ENCODE measurements at regions not wholly inside any gene's neighbourhood (a gene's known extent, or its start where the extent isn't known, plus 50 kb on each side); places are given as distances from the start of the nearest gene placed in this dataset.
"Not testable (repeated sequence)": the region's sequence is repeated elsewhere in the genome, so short reads cannot be mapped to it uniquely, and the experiment has no call there.

- no peak for FAIRE-seq
These were observed 55.9 kb downstream of the BAMBI start for GRCh38 chr10:28733245-28733644.

GRCh38 chr10:28733647-28734046, 56.3 kb downstream of the BAMBI start:
- FAIRE-seq = no peak

- FAIRE-seq = no peak
These were observed 57.8 kb downstream of the BAMBI start for GRCh38 chr10:28734938-28735759.

- FAIRE-seq = no peak
These were observed 59.8 kb downstream of the BAMBI start for GRCh38 chr10:28737096-28737495.

GRCh38 chr10:28738200-28738599, 60.9 kb downstream of the BAMBI start:
- FAIRE-seq = no peak

- no peak for FAIRE-seq
These were observed 66.3 kb downstream of the BAMBI start for GRCh38 chr10:28743576-28743975.

GRCh38 chr10:28744069-28744768, 66.9 kb downstream of the BAMBI start:
- FAIRE-seq = no peak

GRCh38 chr10:28754930-28755718, 77.8 kb downstream of the BAMBI start:
- FAIRE-seq = no peak

- FAIRE-seq = no peak
These were observed 83.9 kb downstream of the BAMBI start for GRCh38 chr10:28761084-28761846.

- FAIRE-seq = no peak
These were observed 86.3 kb downstream of the BAMBI start for GRCh38 chr10:28763471-28764170.

GRCh38 chr10:28765641-28766040, 88.3 kb downstream of the BAMBI start:
- no peak for FAIRE-seq

GRCh38 chr10:28768227-28768626, 90.9 kb downstream of the BAMBI start:
- no peak for FAIRE-seq

- FAIRE-seq = peak; percentile 56
These were observed 91.8 kb downstream of the BAMBI start for GRCh38 chr10:28769091-28769604.

- FAIRE-seq = not testable (repeated sequence)
These were observed 94.3 kb downstream of the BAMBI start for GRCh38 chr10:28771580-28772090.

GRCh38 chr10:28774051-28774995, 97.0 kb downstream of the BAMBI start:
- FAIRE-seq = no peak

GRCh38 chr10:28775773-28776172, 98.5 kb downstream of the BAMBI start:
- no peak for FAIRE-seq

GRCh38 chr10:28776519-28776918, 99.2 kb downstream of the BAMBI start:
- FAIRE-seq = no peak

- FAIRE-seq = no peak
These were observed 100.6 kb downstream of the BAMBI start for GRCh38 chr10:28777911-28778310.

GRCh38 chr10:28778524-28778923, 101.2 kb downstream of the BAMBI start:
- no peak for FAIRE-seq

GRCh38 chr10:28781296-28781695, 104.0 kb downstream of the BAMBI start:
- FAIRE-seq = no peak

Data from islet of Langerhans (tissue), 1 donor.